GM21381 (cell line): ENCODE measurements at regions not wholly inside any gene's neighbourhood (a gene's known extent, or its start where the extent isn't known, plus 50 kb on each side); places are given as distances from the start of the nearest gene placed in this dataset.
"Not testable (repeated sequence)": the region's sequence is repeated elsewhere in the genome, so short reads cannot be mapped to it uniquely, and the experiment has no call there.

Source experiments
- ATAC-seq: cut with Tn5 transposase; IDR thresholded peaks from one replicate; pipeline ENCODE4 v1.9.1; 2021; ENCODE audit warnings: mild to moderate bottlenecking, moderate library complexity; ENCODE audit not compliant: unreplicated experiment

- no peak for ATAC-seq
Observed at GRCh38 chr7:146057958-146058357, 58.6 kb upstream of the CNTNAP2 start.

GRCh38 chr7:146054909-146055308, 61.7 kb upstream of the CNTNAP2 start:
- ATAC-seq, result no peak

DNA sequence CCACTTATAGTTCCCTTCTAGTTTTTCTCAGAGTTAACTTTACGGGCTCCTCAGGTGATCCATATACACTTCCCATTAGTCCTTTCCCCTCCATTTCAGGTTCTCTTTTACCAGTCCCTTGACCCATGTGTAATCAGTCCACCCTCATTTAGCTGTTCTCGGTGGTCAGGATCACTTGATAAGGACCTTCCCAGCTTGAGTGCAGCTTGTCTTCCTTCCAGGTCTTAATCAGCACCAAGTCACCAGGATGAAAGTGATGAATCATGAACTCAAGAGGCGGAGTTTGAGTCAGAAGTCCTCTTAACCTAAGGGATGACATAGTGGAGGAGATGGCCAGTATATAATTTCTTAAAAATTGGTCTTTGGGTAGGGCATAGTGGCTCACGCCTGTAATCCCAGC, 63.1 kb upstream of the CNTNAP2 start:
- no peak for ATAC-seq

GRCh38 chr7:146043310-146043709, 73.3 kb upstream of the CNTNAP2 start:
- not testable (repeated sequence) for ATAC-seq

GRCh38 chr7:146028251-146028750, 88.3 kb upstream of the CNTNAP2 start:
- no peak for ATAC-seq

GRCh38 chr7:146027243-146027642, 89.4 kb upstream of the CNTNAP2 start:
- no peak for ATAC-seq

- ATAC-seq, result no peak
Observed at GRCh38 chr7:146022776-146023175, 93.8 kb upstream of the CNTNAP2 start.

- ATAC-seq, result not testable (repeated sequence)
Observed at GRCh38 chr7:146019041-146020004, 97.3 kb upstream of the CNTNAP2 start.

DNA sequence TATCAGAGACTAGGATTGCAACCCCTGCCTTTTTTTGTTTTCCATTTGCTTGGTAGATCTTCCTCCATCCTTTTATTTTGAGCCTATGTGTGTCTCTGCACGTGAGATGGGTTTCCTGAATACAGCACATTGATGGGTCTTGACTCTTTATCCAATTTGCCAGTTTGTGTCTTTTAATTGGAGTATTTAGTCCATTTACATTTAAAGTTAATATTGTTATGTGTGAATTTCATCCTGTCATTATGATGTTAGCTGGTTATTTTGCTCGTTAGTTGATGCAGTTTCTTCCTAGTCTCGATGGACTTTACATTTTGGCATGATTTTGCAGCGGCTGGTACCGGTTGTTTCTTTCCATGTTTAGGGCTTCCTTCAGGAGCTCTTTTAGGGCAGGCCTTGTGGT, 99.2 kb upstream of the CNTNAP2 start:
- not testable (repeated sequence) for ATAC-seq

DNA sequence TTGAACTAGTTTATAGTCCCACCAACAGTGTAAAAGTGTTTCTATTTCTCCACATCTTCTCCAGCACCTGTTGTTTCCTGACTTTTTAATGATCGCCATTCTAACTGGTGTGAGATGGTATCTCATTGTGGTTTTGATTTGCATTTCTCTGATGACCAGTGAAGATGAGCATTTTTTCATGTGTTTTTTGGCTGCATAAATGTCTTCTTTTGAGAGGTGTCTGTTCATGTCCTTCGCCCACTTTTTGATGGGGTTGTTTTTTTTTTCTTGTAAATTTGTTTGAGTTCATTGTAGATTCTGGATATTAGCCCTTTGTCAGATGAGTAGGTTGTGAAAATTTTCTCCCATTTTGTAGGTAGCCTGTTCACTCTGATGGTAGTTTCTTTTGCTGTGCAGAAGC, 102.4 kb upstream of the CNTNAP2 start:
- not testable (repeated sequence) for ATAC-seq

GRCh38 chr7:146008293-146008692, 108.3 kb upstream of the CNTNAP2 start:
- no peak for ATAC-seq

DNA sequence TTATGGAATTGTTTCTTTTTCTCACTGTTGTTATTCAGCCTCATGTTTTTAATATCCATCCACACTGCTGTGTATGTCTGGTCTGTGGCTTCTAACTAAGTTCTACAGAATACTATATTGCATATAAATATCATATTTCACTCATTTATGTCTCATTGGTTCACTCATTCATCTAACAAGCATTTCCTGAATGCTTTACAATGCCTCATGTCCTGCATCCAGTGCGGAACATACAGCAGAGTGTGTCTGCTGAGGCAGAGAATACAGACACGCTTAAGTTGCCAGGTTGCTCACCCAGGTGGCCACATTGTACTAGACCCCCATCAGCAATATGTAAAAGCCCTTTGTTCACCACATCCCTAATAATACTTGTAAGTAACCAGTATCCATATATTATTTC, 111.8 kb upstream of the CNTNAP2 start:
- no peak for ATAC-seq

DNA sequence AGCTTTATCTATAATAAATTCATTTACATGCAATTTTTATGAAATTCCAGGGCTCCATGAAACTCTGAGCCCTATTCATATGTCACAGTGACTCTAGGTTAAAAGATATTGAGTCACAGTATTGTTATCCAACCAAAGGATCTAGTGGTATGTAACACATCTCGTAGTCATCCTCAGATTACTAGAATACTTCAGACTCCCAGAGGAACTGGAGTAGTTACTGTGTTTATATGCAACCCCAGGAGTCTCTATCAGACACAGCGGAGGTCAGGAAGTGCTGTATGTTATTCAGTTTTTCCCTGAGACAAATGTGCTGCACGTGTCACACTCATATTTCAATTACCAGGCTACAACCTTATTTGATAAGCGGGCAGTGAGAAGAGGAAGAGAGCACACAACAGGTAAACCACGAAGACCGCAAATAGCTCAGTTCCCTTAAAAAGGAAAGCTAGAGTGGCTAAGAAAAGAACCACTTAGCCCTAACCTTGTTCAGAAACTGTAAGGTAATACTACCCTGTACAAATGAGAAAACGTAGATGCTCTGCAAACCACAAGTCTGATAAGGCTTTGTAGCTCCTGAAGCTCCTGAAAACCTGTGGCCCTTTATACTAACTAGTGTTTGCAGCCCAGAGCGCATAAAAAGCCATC, 114.0 kb upstream of the CNTNAP2 start:
- peak; percentile 96 for ATAC-seq

DNA sequence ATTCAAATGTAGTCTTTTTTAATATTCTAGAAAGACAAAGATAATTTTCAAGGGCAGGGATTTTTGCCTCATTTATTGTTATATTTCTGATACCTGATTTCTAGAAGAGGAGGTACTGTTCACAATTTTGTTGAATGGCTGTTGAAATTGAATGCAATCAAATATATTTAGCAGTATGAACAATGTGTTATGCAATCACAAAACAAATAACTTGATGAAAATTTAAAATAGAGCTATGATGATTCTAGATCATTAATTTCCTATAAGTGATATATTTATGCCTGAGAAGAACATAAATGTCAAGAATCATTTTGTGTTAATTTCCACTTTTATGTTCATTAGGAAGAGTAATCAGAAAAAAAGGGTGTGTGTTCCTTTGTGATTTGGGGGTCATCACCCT, 114.6 kb upstream of the CNTNAP2 start:
- no peak for ATAC-seq

GRCh38 chr7:146000882-146001281, 115.7 kb upstream of the CNTNAP2 start:
- ATAC-seq, result no peak

DNA sequence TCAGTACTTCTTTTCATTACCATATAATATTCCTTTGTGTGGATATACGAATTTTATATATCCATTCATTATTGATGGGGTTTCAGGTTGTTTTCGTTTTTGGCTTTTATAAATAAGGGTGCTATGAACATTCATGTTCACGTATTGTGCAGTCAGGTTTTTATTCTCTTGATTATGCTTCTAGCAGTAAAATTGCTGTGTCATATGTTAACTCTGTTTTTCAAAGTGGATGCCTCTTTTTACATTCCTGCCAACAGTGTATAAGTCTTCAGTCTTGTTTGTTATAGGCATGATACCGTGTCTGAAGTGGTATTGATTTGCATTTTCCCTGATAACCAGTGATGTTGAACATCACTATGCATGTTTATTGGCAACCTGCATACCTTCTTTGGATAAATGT, 127.1 kb upstream of the CNTNAP2 start:
- ATAC-seq, result no peak

- no peak for ATAC-seq
Observed at GRCh38 chr7:145986248-145986874, 130.2 kb upstream of the CNTNAP2 start.

DNA sequence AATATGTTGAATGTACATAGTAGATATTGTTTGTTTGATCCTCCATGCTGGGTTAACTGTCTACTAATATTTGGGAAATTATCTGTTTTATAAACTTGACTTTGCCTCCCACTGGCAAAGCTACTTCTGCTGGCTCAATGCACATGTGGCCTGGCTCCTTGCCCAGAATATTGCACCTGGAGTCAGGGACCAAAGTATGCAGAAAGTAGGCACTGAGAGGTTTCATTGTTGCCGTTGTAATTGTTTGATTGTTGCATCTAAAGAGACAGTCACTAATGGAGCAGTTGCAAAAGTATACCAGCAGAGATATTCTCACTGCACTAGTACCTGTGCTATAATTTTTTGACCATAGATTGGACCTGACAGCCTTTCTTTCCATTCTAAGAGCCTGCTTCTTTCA, 137.8 kb upstream of the CNTNAP2 start:
- no peak for ATAC-seq

GRCh38 chr7:145959981-145960380, 156.6 kb upstream of the CNTNAP2 start:
- ATAC-seq, result no peak

- ATAC-seq, result no peak
Observed at GRCh38 chr7:145957160-145957890, 159.3 kb upstream of the CNTNAP2 start.

- ATAC-seq, result no peak
Observed at GRCh38 chr7:145951566-145951965, 165.0 kb upstream of the CNTNAP2 start.
